GM19035 (cell line): ENCODE measurements at regions not wholly inside any gene's neighbourhood (a gene's known extent, or its start where the extent isn't known, plus 50 kb on each side); places are given as distances from the start of the nearest gene placed in this dataset.

Source experiments
- ATAC-seq: cut with Tn5 transposase; IDR thresholded peaks from one replicate; pipeline ENCODE4 v1.9.1; 2021; ENCODE audit not compliant: unreplicated experiment

GRCh38 chr2:180324182-180324581, 317.1 kb upstream of the CWC22 start:
- no peak for ATAC-seq

DNA sequence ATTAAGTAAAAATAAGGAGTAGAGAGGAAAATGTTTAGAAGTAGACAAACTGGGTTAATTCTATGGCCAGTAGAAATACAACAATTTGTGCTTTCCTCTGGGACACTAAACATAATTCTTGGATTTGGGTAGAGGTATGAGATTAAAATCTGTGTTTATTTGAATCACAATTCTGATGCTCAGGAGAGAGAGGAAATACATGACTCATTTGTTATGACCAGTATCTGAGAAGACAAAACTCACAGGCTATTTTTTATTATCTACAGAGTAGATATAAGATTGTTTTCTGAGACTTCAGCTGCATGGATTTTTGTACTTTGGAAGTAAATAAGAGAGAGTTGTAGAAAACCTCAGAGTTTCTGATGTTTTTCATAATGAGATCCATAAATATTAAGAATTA, 315.7 kb upstream of the CWC22 start:
- no peak for ATAC-seq

DNA sequence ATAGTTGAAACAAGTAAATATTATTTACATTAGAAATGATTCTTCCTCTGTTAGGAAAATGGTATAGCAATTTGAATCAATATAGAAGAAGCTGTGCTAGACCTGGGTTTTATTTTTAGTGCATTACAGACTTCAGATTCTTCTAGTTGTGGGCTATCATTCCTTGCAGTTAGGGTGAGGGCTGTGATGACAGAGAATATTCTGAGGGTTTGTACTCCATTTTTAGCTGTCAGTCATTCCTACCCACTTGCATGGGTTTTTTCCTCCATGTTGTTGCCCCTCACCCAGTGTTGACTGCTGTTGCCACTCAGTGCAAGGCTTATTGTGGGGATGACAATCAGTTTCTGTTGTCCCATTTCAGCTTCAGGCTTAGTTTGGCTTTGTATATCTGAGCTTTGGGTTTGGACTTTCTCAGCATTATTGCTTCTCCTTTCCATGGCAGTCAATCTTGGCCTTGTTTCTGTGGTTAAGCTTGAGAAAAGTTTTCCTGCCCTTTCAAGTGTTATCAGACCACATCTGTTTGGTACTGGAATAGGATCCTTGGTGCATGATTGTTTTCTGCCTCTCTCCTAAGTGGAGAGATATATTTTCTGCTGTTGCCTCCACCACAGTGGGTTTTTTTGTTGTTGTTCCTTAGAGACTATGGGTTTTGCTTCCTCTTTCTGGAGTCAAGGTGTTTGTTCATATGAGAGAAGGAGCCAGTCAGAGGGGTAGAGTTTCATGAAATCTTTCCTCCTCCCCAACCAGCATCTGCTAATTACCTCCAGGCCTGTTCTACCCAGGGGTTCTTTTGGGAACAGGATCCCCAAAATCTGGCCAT, 312.7 kb upstream of the CWC22 start:
- peak; percentile 77 for ATAC-seq

DNA sequence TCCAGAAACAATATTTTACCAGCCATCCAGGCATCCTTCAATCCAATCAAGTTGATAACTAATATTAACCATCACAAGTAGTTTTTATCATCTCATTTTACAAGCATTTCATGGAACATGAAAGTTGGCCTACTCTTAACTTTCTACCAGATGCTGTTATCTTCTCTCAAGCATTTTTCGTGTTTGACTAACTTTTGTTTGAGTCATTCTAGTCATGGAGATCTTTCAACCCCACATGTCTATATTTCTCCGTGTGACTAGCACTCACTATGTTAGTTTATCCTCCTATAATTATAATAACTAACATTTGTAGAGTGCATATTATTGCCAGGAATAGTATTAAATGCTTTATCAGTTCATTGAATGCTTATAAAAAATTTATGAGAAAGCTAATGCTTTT, 307.0 kb upstream of the CWC22 start:
- ATAC-seq = no peak

GRCh38 chr2:180312542-180312941, 305.4 kb upstream of the CWC22 start:
- ATAC-seq = no peak

DNA sequence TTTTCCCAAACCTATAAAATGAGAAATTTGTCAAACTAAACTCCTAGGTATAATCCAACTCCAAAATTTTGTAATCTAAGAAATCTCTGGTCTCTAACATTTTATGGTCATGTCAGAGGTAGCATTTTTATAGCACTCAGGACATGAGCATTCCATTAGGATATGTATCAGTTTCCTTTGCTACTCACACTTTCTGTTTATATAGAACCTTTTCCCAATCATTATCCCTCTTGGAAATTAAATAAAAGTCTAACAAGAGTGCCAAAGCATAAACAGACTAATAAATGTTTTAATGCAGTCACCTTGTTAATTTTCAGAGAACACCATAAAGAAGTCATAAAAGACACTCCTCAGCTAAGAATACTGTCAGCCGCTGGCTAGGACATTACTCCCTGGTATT, 300.0 kb upstream of the CWC22 start:
- no peak for ATAC-seq

- no peak for ATAC-seq
Observed at GRCh38 chr2:180306346-180306745, 299.2 kb upstream of the CWC22 start.

DNA sequence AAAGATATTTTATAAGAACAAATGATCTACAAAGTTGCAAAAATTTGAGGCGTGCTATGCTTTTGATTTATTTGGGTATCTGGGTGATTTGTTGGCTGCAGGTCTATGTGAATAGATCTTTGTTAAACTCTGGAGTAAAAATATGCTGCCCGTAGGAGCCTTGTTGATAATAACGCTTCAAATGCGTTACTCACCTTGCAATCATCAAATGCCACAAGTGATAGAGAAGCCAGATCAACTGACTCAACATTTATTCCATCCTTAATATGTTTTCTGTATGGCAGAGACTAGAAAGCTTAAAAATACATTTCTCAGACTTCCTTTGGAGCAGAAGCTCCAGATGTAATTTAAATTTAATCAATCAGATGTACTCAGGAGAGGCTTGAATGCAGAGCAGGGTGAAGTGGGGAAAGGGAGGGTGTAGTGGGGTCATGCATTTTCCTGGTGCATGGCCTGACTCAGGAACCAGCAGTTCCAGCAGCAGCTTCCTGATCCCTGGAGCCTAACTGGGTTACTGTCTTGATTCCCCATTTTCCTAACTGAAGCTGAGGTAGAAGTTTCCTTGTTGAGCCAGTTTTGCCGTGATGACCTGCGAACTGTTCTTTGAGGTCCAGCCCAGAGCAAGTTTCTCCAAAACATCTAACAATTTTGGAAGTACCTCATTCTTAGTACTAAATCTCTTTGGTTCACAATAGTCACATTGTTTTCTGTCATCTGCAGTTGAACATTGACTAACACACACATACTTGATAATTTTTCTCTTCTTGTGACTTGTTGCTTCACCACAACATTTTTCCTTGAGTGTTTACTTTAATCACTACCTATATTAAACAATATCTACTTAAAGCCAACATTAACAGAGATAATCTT, 284.7 kb upstream of the CWC22 start:
- no peak for ATAC-seq

DNA sequence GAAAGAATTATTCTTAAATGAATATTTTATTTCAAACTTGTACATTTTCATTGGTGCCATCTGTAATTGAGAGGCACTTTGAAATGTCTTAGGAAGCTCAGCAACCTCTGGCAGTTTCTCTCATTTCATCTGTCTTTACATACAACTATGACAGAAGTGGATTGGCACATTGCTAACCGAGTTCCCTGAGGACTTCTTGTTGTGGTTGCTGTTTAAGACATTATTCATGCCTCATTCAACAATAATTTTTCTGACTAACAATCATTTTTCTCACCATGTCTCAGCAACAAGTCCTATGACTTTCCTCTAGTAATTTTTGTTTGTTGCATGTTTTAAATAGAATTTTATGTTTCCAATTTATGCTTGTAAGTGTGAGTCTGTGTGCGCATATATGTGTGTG, 284.0 kb upstream of the CWC22 start:
- ATAC-seq = no peak

GRCh38 chr2:180289627-180290026, 282.5 kb upstream of the CWC22 start:
- no peak for ATAC-seq

DNA sequence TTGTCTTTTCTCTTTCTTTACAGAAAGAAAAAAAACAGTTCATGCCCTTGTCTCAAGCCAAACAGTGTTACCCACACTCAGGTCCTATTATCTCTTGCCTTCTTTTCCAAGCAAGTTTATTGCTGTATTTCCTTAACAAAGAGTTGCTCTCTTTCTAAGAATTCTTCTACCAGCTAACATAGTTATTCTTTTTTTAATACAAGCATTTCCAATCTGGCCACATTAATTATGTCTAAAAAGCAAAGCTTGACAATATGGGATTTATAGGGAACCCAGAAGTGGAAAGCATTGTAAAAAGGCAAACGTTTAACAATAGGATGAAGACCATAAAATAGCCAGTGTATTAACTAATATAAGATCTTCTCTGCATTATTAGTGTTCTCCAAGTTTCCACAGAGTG, 272.5 kb upstream of the CWC22 start:
- ATAC-seq = no peak

DNA sequence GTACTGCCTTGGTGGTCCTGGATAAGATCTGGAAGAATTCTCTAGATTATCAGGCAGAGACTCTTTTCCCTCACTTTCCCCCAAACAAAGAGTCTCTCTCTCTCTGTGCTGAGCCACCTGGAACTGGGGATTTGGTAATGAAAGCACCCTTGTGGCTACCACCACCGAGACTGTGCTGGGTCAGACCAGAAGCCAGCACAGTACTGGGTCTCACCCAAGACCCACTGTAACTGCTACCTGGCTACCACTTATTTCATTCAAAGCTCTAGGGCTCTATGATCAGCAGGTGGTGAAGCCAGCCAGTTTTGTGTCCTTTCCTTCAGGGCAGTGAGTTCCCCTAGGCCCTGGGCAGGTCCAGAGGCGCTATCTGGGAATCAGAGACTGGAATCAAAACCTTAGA, 269.6 kb upstream of the CWC22 start:
- ATAC-seq = no peak

GRCh38 chr2:180268006-180268405, 260.9 kb upstream of the CWC22 start:
- ATAC-seq = no peak

DNA sequence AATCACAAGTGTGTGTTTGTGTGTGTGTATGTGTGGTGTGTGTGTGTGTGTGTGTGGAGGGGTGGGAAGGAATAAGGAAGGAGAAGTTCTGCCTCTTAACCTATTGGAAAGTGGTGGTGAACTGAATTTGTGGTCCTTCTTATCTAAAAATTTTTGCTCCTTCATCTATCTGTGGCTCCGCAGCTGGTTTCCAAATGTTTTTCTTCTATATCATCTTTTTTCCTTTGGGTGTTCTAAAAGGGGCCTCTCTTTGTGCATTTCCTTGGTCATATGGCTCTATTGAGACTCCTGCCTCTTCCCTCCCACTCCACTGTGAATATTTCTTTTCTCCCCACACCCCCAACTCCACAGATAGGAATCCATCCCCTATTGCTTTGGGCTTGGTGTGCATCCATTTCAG, 254.9 kb upstream of the CWC22 start:
- no peak for ATAC-seq

DNA sequence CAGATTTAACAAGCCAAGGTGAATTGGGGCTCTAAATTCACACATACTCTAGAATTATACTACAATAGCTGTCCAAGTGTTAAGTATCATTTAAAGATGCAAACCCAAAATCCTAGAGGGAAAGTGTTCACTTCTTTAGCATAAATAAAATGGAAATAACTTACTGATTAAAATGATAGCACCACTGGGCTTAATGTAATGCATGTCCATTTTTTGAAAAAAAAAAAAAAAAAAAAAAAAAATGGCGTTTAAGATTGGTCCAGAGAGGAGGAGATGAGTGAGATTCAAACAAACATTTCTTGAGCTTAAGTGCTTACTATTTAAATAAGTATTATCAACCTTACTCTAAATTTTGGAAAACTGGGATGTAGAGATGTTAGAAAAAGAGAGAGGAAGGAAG, 251.5 kb upstream of the CWC22 start:
- no peak for ATAC-seq

DNA sequence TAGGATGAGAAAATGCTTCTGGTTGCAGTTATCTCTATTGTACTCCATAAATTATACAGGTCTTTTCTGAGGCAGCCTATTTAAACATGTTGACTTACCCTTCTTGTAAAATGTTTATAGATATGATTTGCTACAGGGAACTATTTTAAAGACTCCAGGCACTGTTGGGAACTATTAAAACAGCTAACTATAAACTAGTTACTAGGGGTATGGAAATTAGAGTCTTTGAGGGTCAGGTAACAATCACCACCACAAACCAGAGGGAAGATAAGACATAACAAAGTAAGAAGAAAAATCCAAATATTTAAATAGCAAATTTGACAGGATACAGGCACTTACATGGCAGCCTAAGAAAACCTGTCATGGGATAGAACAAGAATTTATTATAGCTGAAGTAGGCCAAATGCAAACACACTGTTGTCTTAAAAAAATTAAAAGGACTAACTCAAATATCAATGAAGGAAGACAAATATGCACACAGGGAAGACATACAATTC, 251.0 kb upstream of the CWC22 start:
- ATAC-seq = no peak

- no peak for ATAC-seq
Observed at GRCh38 chr2:180257247-180257646, 250.2 kb upstream of the CWC22 start.

GRCh38 chr2:180255981-180256380, 248.9 kb upstream of the CWC22 start:
- no peak for ATAC-seq

- ATAC-seq = no peak
Observed at GRCh38 chr2:180254872-180255271, 247.8 kb upstream of the CWC22 start.

- ATAC-seq = no peak
Observed at GRCh38 chr2:180247658-180248057, 240.6 kb upstream of the CWC22 start.

- ATAC-seq = no peak
Observed at GRCh38 chr2:180246268-180246667, 239.2 kb upstream of the CWC22 start.

DNA sequence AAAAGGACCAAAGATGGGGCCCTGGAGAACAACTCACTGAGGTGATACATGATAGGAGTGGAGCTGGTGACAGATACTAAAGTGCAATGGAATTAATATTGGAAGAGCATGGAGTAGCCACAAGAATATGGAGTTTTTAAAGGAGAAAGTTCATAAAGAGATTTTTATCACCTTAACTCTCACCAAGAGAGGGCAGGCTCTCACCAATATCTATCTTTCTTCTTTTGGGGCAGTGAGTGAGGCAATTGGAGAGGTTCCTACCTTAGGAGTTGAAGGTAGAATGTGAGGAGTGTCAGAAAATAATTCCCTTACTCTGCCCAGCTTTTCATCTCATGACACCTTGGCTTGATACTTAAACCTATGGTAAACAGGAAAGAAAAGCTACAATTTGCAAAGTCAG, 233.7 kb upstream of the CWC22 start:
- no peak for ATAC-seq
